ENCODE measurements at regions not wholly inside any gene's neighbourhood (a gene's known extent, or its start where the extent isn't known, plus 50 kb on each side); places are given as distances from the start of the nearest gene placed in this dataset.

- Histone ChIP-seq H3K4me3 (ENCODE audit: low read depth, low read length) (no peak overlapping the region), H2AFZ (no peak overlapping the region), H3K79me2 (no peaks in the 10 kb centered on the region), H3K36me3 (ENCODE audit: control insufficient read depth, insufficient read depth, low read length) (no peaks in the 10 kb centered on the region), H3K27me3 (ENCODE audit: control insufficient read depth, insufficient read depth, low read length) (no peaks in the 10 kb centered on the region), H3K9ac (no peak overlapping the region), H3K4me1 (no peaks in the 10 kb centered on the region), H3K9me3 (ENCODE audit: control insufficient read depth, low read length) (no peaks in the 10 kb centered on the region), H3K4me2 (ENCODE audit: low read length) (no peak overlapping the region), H3K27ac (no peak overlapping the region)
- no peak for TF ChIP-seq CTCF (IDR thresholded peaks at IDR 0.05)
Observed at GRCh38 chr4:128501239-128501638, 213.6 kb upstream of the PGRMC2 start.

- Histone ChIP-seq H3K27ac (no peak overlapping the region), H3K27me3 (ENCODE audit: control insufficient read depth, insufficient read depth, low read length) (no peaks in the 10 kb centered on the region), H3K4me2 (ENCODE audit: low read length) (no peak overlapping the region), H3K9me3 (ENCODE audit: control insufficient read depth, low read length) (no peaks in the 10 kb centered on the region), H3K79me2 (no peaks in the 10 kb centered on the region), H3K4me3 (ENCODE audit: low read depth, low read length) (no peak overlapping the region), H2AFZ (no peak overlapping the region), H3K4me1 (no peaks in the 10 kb centered on the region), H3K36me3 (ENCODE audit: control insufficient read depth, insufficient read depth, low read length) (no peaks in the 10 kb centered on the region), H3K9ac (no peak overlapping the region)
- no peak for TF ChIP-seq CTCF (IDR thresholded peaks at IDR 0.05)
Observed at GRCh38 chr4:128488055-128488705, 200.6 kb upstream of the PGRMC2 start.

GRCh38 chr4:128484896-128485295, 197.3 kb upstream of the PGRMC2 start:
- Histone ChIP-seq H3K4me2 (ENCODE audit: low read length) (no peak overlapping the region), H3K27me3 (ENCODE audit: control insufficient read depth, insufficient read depth, low read length) (no peaks in the 10 kb centered on the region), H2AFZ (no peak overlapping the region), H3K79me2 (no peaks in the 10 kb centered on the region), H3K4me1 (no peaks in the 10 kb centered on the region), H3K9ac (no peak overlapping the region), H3K9me3 (ENCODE audit: control insufficient read depth, low read length) (no peaks in the 10 kb centered on the region), H3K4me3 (ENCODE audit: low read depth, low read length) (no peak overlapping the region), H3K27ac (no peak overlapping the region), H3K36me3 (ENCODE audit: control insufficient read depth, insufficient read depth, low read length) (no peaks in the 10 kb centered on the region)
- no peak for TF ChIP-seq CTCF (IDR thresholded peaks at IDR 0.05)

- no peak overlapping the region for H3K27ac ChIP-seq
- H3K9me3 ChIP-seq (ENCODE audit: control insufficient read depth, low read length), result no peaks in the 10 kb centered on the region
- no peak overlapping the region for H2AFZ ChIP-seq
- no peak for TF ChIP-seq CTCF (IDR thresholded peaks at IDR 0.05)
- no peak overlapping the region for H3K9ac ChIP-seq
- no peaks in the 10 kb centered on the region for H3K79me2 ChIP-seq
- no peaks in the 10 kb centered on the region for H3K27me3 ChIP-seq (ENCODE audit: control insufficient read depth, insufficient read depth, low read length)
- H3K4me1 ChIP-seq, result no peaks in the 10 kb centered on the region
- H3K36me3 ChIP-seq (ENCODE audit: control insufficient read depth, insufficient read depth, low read length), result no peaks in the 10 kb centered on the region
- H3K4me2 ChIP-seq (ENCODE audit: low read length), result no peak overlapping the region
- H3K4me3 ChIP-seq (ENCODE audit: low read depth, low read length), result no peak overlapping the region
Observed at GRCh38 chr4:128483816-128484215, 196.2 kb upstream of the PGRMC2 start.

GRCh38 chr4:128483041-128483440, 195.4 kb upstream of the PGRMC2 start:
- TF ChIP-seq CTCF (IDR thresholded peaks at IDR 0.05), result no peak
- no peak overlapping the region for H2AFZ ChIP-seq
- no peak overlapping the region for H3K4me2 ChIP-seq (ENCODE audit: low read length)
- no peak overlapping the region for H3K27ac ChIP-seq
- no peaks in the 10 kb centered on the region for H3K79me2 ChIP-seq
- H3K9me3 ChIP-seq (ENCODE audit: control insufficient read depth, low read length), result no peaks in the 10 kb centered on the region
- H3K9ac ChIP-seq, result no peak overlapping the region
- no peaks in the 10 kb centered on the region for H3K27me3 ChIP-seq (ENCODE audit: control insufficient read depth, insufficient read depth, low read length)
- no peak overlapping the region for H3K4me3 ChIP-seq (ENCODE audit: low read depth, low read length)
- no peaks in the 10 kb centered on the region for H3K4me1 ChIP-seq
- H3K36me3 ChIP-seq (ENCODE audit: control insufficient read depth, insufficient read depth, low read length), result no peaks in the 10 kb centered on the region

All from parathyroid adenoma (tissue), 2 donors.